Heart right ventricle (tissue), 16 donors: ENCODE measurements at regions not wholly inside any gene's neighbourhood (a gene's known extent, or its start where the extent isn't known, plus 50 kb on each side); places are given as distances from the start of the nearest gene placed in this dataset.

ENCODE experiments used
- ATAC-seq, 8 donors: fragments of 200-7000 bp; cut with Tn5 transposase; one replicate each; pipeline ENCODE4 v1.9.1; 2020; ENCODE audit warnings: mild to moderate bottlenecking in 8 of 8, moderate library complexity in 8 of 8, moderate number of reproducible peaks in 1 of 8
- DNase-seq, 2 donors: peaks; one replicate each; pipeline ENCODE4 v3.0.0-alpha.2; 2020
- H3K27ac ChIP-seq, 10 donors: fragments of 200-600 bp; sonication (generic) in 2 of 10; one replicate each; pipeline versions ENCODE4 v1.5.0 to v1.8.0; 2020 to 2022; ENCODE audit warnings: mild to moderate bottlenecking in 3 of 10
- H3K27me3 ChIP-seq, 7 donors: fragments of 200-600 bp; one replicate each; pipeline ENCODE4 v1.8.0; 2021 to 2022; ENCODE audit warnings: mild to moderate bottlenecking in 2 of 7
- H3K36me3 ChIP-seq, 9 donors: fragments of 200-600 bp; sonication (generic) in 1 of 9; one replicate each; pipeline versions ENCODE4 v1.5.0 to v1.8.0; 2020 to 2022; ENCODE audit warnings: mild to moderate bottlenecking in 2 of 9
- H3K4me1 ChIP-seq, 9 donors: fragments of 200-600 bp; sonication (generic) in 1 of 9; one replicate each; pipeline versions ENCODE4 v1.5.0 to v1.8.0; 2020 to 2022; ENCODE audit warnings: mild to moderate bottlenecking in 4 of 9
- H3K4me3 ChIP-seq, 10 donors: fragments of 200-600 bp; sonication (generic) in 2 of 10; one replicate each; pipeline versions ENCODE4 v1.5.0 to v1.8.0; 2020 to 2022; ENCODE audit warnings: mild to moderate bottlenecking in 7 of 10, moderate library complexity in 2 of 10
- H3K9me3 ChIP-seq, 11 donors: fragments of 200-600 bp in 10 of 11; sonication (generic) in 2 of 11; one replicate each; pipeline versions ENCODE4 v1.5.0 to v1.8.0; 2013 to 2022; ENCODE audit warnings: mild to moderate bottlenecking in 2 of 11, control low read depth in 1 of 11, moderate library complexity in 1 of 11
- WGBS, 2 donors: extraction: QIAGEN DNeasy Blood & Tissue Kit; methylation state at CpG; one replicate each; pipeline ENCODE4 v1.1.7; 2013; ENCODE audit warnings: inconsistent platforms in 1 of 2; 5-methylcytosine and 5-hydroxymethylcytosine counted together
- intact Hi-C, 10 donors: fragments of 100-400 bp; cut with DNase I; formaldehyde crosslinking; loops; one replicate each; pipeline versions ENCODE4 v1.11.1 to v1.14.2; 2022
- TF ChIP-seq, protein P1 (sequence below), 9 donors: fragments of 200-600 bp; sonication (generic) in 2 of 9; IDR thresholded peaks; one replicate each; pipeline versions ENCODE4 v1.5.0 to v1.8.0; 2021 to 2022; ENCODE audit warnings: antibody characterized with exemption in 9 of 9, mild to moderate bottlenecking in 5 of 9, moderate library complexity in 1 of 9
- donor health status: Arrhythmogenic right ventricular cardiomyopathy.
- donor health status: ischemic (EF 13 %, LVEDD 7.1; RV severe dilation, severe dysfunction).
- donor health status: healthy with polysubstance abuse.
- donor health status: DM: no; HTN: yes; CAD: no.
- donor health status: DM: no; HTN: no; CAD: no.
- donor health status: ischemic (EF 25% LVEDD 6.9; RV normal size, moderate dysfunction).
- donor health status: ischemic (EF 25% LVEDD 5.7; RV mildly dilated, moderate dysfunction).
- donor health status: healthy.
- donor health status: DM: yes; HTN: yes; CAD: no.
- donor health status: Ischemic cardiomyopathy.
- donor health status: ischemic (EF 35%, LVEDD 5.7; RV mildly dilated, moderate dysfunction).
- donor health status: nonischemic (EF 11% LVEDD 7.7; RV severe dilation, severe dysfunction).
- donor health status: DM: yes; HTN: yes; CAD: no.
- donor health status: PGD.
- donor health status: ischemic (EF 29% LVEDD 5.4; RV normal size, mild dysfunction).
- donor health status: nonischemic (EF 23%, LVEDD 6.1; RV moderate dilation, normal function).

DNA sequence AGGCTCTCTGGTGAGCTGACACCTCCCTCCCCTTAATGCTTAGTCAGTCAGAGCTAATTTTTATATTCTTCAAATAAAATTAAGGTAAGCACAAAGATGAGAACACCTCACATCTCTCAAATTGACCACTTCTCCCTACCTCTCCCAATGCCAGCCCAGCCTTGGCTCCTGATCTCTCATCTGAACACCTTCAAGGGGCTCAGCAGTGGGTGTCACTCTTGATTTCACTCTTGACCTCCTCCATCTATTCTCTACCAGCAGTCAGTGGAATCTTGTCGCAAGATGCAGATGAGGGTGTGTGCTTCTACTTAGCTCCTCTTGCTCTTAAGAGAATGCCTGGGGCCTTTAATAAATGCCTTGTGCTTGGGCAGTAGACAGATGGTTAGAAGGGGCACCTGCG lies 309.0 kb upstream of the IRX3 start:
- Histone ChIP-seq H3K27ac (no peak overlapping the region), H3K9me3 (peaks cover 0 to under 1% (median 0%) of the 10 kb centered on the region in 11 donors), H3K4me1 (no peaks in the 10 kb centered on the region), H3K4me3 (no peak overlapping the region), H3K36me3 (no peaks in the 10 kb centered on the region), H3K27me3 (peaks cover 0 to 13% (median 6%) of the 10 kb centered on the region in 7 donors)
- TF ChIP-seq, protein P1, sequence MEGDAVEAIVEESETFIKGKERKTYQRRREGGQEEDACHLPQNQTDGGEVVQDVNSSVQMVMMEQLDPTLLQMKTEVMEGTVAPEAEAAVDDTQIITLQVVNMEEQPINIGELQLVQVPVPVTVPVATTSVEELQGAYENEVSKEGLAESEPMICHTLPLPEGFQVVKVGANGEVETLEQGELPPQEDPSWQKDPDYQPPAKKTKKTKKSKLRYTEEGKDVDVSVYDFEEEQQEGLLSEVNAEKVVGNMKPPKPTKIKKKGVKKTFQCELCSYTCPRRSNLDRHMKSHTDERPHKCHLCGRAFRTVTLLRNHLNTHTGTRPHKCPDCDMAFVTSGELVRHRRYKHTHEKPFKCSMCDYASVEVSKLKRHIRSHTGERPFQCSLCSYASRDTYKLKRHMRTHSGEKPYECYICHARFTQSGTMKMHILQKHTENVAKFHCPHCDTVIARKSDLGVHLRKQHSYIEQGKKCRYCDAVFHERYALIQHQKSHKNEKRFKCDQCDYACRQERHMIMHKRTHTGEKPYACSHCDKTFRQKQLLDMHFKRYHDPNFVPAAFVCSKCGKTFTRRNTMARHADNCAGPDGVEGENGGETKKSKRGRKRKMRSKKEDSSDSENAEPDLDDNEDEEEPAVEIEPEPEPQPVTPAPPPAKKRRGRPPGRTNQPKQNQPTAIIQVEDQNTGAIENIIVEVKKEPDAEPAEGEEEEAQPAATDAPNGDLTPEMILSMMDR (IDR thresholded peaks at IDR 0.05), result no peak
- DNase-seq, result no peak
- WGBS, 2 donors, result 45 to 69% methylated on average over 2 of the region's 2 CpGs
- ATAC-seq, result no peak
- intact Hi-C loops, result no loop called here

DNA sequence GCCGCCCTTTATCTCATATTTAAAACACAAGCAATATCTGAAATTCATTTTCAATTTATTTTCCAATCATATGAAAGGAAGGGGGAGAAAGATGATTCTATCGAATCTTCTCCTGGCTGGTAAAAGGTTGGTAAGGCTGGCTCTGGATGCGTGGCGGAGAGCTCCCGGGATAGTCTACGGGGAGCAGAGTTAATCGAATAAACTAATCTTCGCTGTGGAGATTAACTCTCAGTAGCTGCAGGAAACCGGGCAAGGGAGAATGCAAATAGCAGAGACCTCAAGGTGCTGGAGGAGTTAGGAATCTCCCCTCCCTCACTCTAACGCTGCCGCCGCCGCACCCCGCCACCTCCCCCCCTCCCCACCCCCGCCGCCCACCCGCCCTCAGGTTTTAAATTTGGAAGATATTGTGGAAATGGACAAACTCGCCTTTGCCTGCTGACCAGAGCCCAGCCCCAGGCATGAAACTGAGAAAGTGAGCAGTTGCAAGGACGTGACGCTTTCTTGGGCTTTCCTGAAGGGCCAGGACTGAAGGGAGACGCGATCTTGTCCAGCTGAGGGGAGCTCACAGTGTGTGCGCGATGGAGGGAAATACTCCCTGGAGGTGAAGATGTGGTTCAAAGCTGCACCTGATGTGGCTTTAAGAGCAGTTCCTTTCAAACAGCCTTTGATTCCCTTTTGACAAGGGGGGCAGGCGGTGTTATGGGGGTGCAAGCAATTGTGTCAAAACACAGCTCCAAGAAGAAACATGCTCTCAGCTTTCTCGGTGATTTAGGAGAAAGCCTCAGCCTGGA lies 308.2 kb upstream of the IRX3 start:
- ATAC-seq (no peak), DNase-seq (no peak)
- Histone ChIP-seq H3K27me3 (peaks cover 0 to 13% (median 6%) of the 10 kb centered on the region in 7 donors), H3K36me3 (no peaks in the 10 kb centered on the region), H3K9me3 (no peaks in the 10 kb centered on the region), H3K4me3 (peak overlapping the region in 2 of 10 donors; percentile 10 to 23), H3K4me1 (no peaks in the 10 kb centered on the region), H3K27ac (no peak overlapping the region)
- TF ChIP-seq, protein P1 (IDR thresholded peaks at IDR 0.05), result no peak
- intact Hi-C loops, result no loop called here
- 21 to 23% methylated on average over 26 of the region's 26 CpGs for WGBS, 2 donors

DNA sequence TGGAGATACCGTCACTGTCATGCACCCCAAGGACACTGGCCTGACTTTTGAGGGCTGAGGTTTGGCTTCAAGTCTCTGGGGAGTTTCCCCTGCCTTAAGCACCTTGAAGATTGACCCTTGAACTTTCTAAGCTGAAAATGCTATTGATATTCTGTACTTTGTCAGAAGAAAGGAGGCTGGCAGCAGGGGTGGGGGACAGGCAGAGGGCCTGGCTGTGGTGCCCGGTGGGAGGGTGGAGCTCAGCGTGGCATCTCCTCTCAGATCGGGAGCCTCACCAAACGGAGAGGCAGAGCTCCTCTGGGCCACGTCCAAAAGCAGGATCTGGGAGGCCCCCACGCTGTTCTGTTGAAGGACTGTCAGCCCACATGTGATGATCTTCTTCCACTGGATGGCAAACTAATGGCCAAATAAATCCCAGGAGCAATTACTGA lies 305.2 kb upstream of the IRX3 start:
- no peak for ATAC-seq

DNA sequence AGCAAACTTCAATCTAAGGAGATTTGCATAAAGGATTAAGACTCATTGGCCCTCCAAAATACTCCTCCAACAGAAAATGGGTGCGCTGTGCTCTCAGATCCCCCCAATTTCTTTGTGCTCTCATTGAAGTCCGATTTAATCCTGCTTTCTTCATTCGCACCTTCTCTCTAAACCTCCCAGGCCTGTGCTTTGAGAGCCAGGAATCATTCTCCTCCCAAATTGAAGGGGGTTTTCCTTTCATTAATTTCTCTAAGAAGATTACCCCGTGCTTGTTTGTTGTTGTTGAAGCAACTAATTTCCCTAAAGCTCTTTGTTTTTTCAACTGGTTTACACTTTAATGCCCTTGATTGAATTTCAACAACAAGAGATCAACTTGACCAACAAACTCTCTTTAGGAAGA lies 304.2 kb upstream of the IRX3 start:
- no peaks in the 10 kb centered on the region for H3K36me3 ChIP-seq
- no peak for DNase-seq
- peaks cover 0 to 15% (median 0%) of the 10 kb centered on the region in 9 donors for H3K4me1 ChIP-seq
- H3K27me3 ChIP-seq, result peaks cover 0 to 13% (median 6%) of the 10 kb centered on the region in 7 donors
- 75 to 85% methylated on average over 4 of the region's 4 CpGs for WGBS, 2 donors
- no peak for ATAC-seq
- no peak overlapping the region for H3K27ac ChIP-seq
- H3K4me3 ChIP-seq, result no peak overlapping the region
- TF ChIP-seq, protein P1 (IDR thresholded peaks at IDR 0.05), result no peak
- H3K9me3 ChIP-seq, result no peaks in the 10 kb centered on the region
- intact Hi-C loops, result no loop called here

More for the DNA sequence above, 305.2 kb upstream of the IRX3 start:
- Histone ChIP-seq H3K27me3 (peaks cover 0 to 13% (median 6%) of the 10 kb centered on the region in 7 donors), H3K9me3 (no peaks in the 10 kb centered on the region), H3K27ac (no peak overlapping the region), H3K4me1 (peaks cover 0 to 12% (median 0%) of the 10 kb centered on the region in 9 donors), H3K4me3 (no peak overlapping the region), H3K36me3 (no peaks in the 10 kb centered on the region)
- no peak for DNase-seq
- intact Hi-C loops, result no loop called here
- whole genome bisulfite sequencing, 2 donors, result 51 to 69% methylated on average over 7 of the region's 7 CpGs
- TF ChIP-seq, protein P1 (IDR thresholded peaks at IDR 0.05), result no peak
